SK-N-MC (cell line): ENCODE measurements at regions not wholly inside any gene's neighbourhood (a gene's known extent, or its start where the extent isn't known, plus 50 kb on each side); places are given as distances from the start of the nearest gene placed in this dataset.

ENCODE experiments used
- DNase-seq: peaks from one replicate; pipeline ENCODE4 v3.0.0-alpha.2; 2011; ENCODE audit warnings: low read depth, low spot score
- H3K27ac ChIP-seq: fragments of 200-600 bp; sonication (generic); 2 replicates; pipeline ENCODE4 v1.5.1; 2016; ENCODE audit warnings: mixed run types
- H3K36me3 ChIP-seq: fragments of 200-600 bp; sonication (generic); 2 replicates; pipeline ENCODE4 v1.6.1; 2017; ENCODE audit warnings: antibody characterized with exemption, low read length, mixed read lengths; ENCODE audit not compliant: insufficient read depth
- H3K4me3 ChIP-seq: fragments of 200-600 bp; sonication (generic); 2 replicates; pipeline ENCODE4 v1.5.1; 2016
- H3K9ac ChIP-seq: fragments of 200-600 bp; sonication (generic); 2 replicates; pipeline ENCODE4 v1.8.0; 2017; ENCODE audit warnings: mixed run types, mixed read lengths; ENCODE audit not compliant: insufficient read length
- H3K9me3 ChIP-seq: fragments of 200-600 bp; sonication (generic); 2 replicates; pipeline ENCODE4 v1.6.1; 2017; ENCODE audit warnings: low read depth, mild to moderate bottlenecking, antibody characterized with exemption, low read length, moderate library complexity, mixed read lengths
- EZH2 ChIP-seq: fragments of 200-600 bp; sonication (generic); IDR thresholded peaks from one replicate; pipeline ENCODE4 v1.6.1; 2017; ENCODE audit warnings: antibody characterized with exemption
- FOXP2 ChIP-seq: optimal IDR thresholded peaks from 2 replicates; pipeline ENCODE3; 2011; ENCODE audit warnings: mild to moderate bottlenecking, moderate library complexity; ENCODE audit not compliant: insufficient read depth; ENCODE audit errors: extremely low read length, control extremely low read depth
- POLR2AphosphoS5 ChIP-seq: IDR thresholded peaks from 2 replicates; pipeline ENCODE4 v1.6.1; 2012; ENCODE audit warnings: mild to moderate bottlenecking, low read depth, low read length, borderline replicate concordance

GRCh38 chr6:73888050-73888449, 192.0 kb downstream of the CD109 start:
- TF ChIP-seq FOXP2 (no peak), POLR2AphosphoS5 (no peak), EZH2 (no peak)
- H3K4me3 ChIP-seq: no peak overlapping the region
- no peak overlapping the region for H3K9ac ChIP-seq
- peak overlapping the region; percentile 87; the same call in 1 of the 2 replicates for H3K27ac ChIP-seq
- no peaks in the 10 kb centered on the region; the same call in 1 of the 2 replicates for H3K9me3 ChIP-seq
- no peak for DNase-seq
- no peaks in the 10 kb centered on the region for H3K36me3 ChIP-seq

GRCh38 chr6:73885393-73885792, 189.4 kb downstream of the CD109 start:
- no peak for TF ChIP-seq EZH2
- no peak for TF ChIP-seq FOXP2
- TF ChIP-seq POLR2AphosphoS5: no peak
- H3K9me3 ChIP-seq: no peaks in the 10 kb centered on the region
- DNase-seq: peak; percentile 16
- H3K36me3 ChIP-seq: no peaks in the 10 kb centered on the region
- no peak overlapping the region for H3K4me3 ChIP-seq
- no peak overlapping the region for H3K9ac ChIP-seq
- peak overlapping the region; percentile 13; the same call in 1 of the 2 replicates for H3K27ac ChIP-seq

GRCh38 chr6:73884540-73884939, 188.5 kb downstream of the CD109 start:
- no peak overlapping the region for H3K9ac ChIP-seq
- DNase-seq: no peak
- H3K4me3 ChIP-seq: no peak overlapping the region
- TF ChIP-seq EZH2 (no peak), POLR2AphosphoS5 (no peak), FOXP2 (no peak)
- H3K27ac ChIP-seq: no peak overlapping the region
- no peaks in the 10 kb centered on the region for H3K36me3 ChIP-seq
- H3K9me3 ChIP-seq: no peaks in the 10 kb centered on the region

GRCh38 chr6:73879501-73880293, 183.7 kb downstream of the CD109 start:
- no peak for DNase-seq
- Histone ChIP-seq H3K4me3 (no peak overlapping the region), H3K9me3 (no peaks in the 10 kb centered on the region), H3K27ac (no peak overlapping the region), H3K36me3 (no peaks in the 10 kb centered on the region), H3K9ac (no peak overlapping the region)
- TF ChIP-seq EZH2 (no peak), POLR2AphosphoS5 (no peak), FOXP2 (no peak)

GRCh38 chr6:73878403-73878802, 182.4 kb downstream of the CD109 start:
- no peak overlapping the region for H3K27ac ChIP-seq
- H3K36me3 ChIP-seq: no peaks in the 10 kb centered on the region
- no peak for DNase-seq
- TF ChIP-seq EZH2 (no peak), POLR2AphosphoS5 (no peak)
- no peaks in the 10 kb centered on the region for H3K9me3 ChIP-seq
- H3K4me3 ChIP-seq: no peak overlapping the region
- no peak overlapping the region for H3K9ac ChIP-seq
